ENCODE measurements at regions not wholly inside any gene's neighbourhood (a gene's known extent, or its start where the extent isn't known, plus 50 kb on each side); places are given as distances from the start of the nearest gene placed in this dataset.

- no peak for DNase-seq (ENCODE audit: low read depth, low spot score)
Measured at GRCh38 chr18:41754332-41754731, 200.7 kb upstream of the PIK3C3 start.

GRCh38 chr18:41753826-41754225 lies 201.2 kb upstream of the PIK3C3 start:
- no peak for DNase-seq (ENCODE audit: low read depth, low spot score)

- DNase-seq (ENCODE audit: low read depth, low spot score), result no peak
Measured at GRCh38 chr18:41752826-41753225, 202.2 kb upstream of the PIK3C3 start.

- no peak for DNase-seq (ENCODE audit: low read depth, low spot score)
Measured at GRCh38 chr18:41751652-41752051, 203.4 kb upstream of the PIK3C3 start.

- no peak for DNase-seq (ENCODE audit: low read depth, low spot score)
Measured at GRCh38 chr18:41751161-41751560, 203.9 kb upstream of the PIK3C3 start.

GRCh38 chr18:41747723-41748242 lies 207.3 kb upstream of the PIK3C3 start:
- no peak for DNase-seq (ENCODE audit: low read depth, low spot score)

DNA sequence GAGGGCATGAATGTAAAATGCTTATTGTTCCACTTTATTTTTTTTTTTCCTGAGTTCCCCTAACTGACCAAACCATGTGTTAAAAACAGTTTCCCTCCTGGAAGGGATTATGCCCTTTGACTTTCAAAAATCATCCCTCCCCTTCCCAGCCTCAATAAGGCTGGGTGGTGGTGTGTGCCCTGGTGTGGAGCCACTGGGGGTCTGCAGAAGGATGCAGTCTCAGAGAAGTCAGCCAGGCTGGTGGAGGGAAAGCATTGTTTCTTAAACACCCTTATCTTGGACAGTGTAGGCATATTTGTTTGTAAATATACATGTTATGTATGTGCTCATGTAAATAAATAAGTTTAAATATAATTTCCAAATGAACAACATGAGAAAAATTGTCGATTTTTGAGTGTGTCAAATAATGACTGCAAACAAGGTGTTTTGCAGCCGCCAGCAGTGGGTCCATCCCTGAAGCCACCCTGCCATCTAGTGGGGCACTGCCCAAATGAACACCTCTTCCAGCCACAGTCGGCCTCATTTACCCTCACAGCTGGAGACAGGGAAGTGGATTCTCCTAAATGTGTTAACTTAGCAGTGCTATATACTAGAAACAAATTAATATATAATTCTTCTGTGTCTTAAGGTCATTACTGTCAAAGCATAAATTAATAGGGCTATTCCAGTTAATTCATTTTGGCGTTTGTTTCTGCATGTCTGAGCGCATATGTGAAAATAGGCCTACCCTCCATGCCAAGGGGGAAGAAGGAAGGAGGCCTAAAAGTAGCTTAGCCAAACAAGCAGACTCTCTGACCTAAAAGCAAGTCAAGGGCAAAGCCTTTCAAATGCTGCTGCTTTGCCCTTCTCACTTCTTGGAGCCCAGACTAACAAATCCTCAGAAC lies 209.6 kb upstream of the PIK3C3 start:
- DNase-seq (ENCODE audit: low read depth, low spot score), result peak; percentile 6

GRCh38 chr18:41744421-41745030 lies 210.5 kb upstream of the PIK3C3 start:
- no peak for DNase-seq (ENCODE audit: low read depth, low spot score)

- no peak for DNase-seq (ENCODE audit: low read depth, low spot score)
Measured at GRCh38 chr18:41737218-41737617, 217.8 kb upstream of the PIK3C3 start.

- no peak for DNase-seq (ENCODE audit: low read depth, low spot score)
Measured at GRCh38 chr18:41734917-41735316, 220.1 kb upstream of the PIK3C3 start.

DNA sequence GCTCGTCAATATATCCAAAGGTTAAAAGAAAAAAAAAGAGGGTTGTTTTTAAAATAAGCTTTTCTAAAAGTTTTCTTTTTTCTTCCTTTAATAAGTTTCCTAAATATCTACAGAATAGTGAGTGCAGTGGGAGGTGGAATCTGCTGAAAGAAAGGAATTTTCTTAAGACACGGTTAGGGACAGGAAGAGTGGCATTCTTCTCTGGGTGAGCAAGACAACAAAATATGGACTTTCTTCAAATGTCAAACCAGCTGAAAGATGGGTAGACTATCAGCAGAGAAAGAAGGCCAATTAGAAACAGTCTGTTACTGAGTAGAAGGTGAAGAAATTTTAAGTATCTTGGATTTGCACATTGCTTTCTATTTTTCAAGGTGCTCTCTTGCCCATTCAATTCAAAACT lies 222.7 kb upstream of the PIK3C3 start:
- DNase-seq (ENCODE audit: low read depth, low spot score), result no peak

DNA sequence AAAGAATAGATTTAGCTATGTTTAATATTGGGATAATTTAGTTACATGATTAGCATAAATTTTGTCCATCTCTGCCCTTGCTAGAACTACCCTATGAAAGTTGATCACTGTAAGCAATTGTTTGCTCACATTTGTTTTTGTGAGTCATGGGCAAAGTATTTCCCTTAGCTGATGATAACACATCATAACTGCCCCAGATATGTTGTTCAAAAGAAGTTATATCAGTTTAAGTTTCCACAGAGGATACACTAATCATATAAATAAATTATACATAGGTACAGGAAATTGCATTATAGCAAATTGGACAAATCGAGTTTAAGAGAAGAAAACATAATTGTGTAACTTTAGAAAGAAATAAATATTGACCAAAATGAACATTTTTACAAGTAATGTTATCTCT lies 223.2 kb upstream of the PIK3C3 start:
- no peak for DNase-seq (ENCODE audit: low read depth, low spot score)

GRCh38 chr18:41724195-41724594 lies 230.8 kb upstream of the PIK3C3 start:
- DNase-seq (ENCODE audit: low read depth, low spot score), result no peak

DNA sequence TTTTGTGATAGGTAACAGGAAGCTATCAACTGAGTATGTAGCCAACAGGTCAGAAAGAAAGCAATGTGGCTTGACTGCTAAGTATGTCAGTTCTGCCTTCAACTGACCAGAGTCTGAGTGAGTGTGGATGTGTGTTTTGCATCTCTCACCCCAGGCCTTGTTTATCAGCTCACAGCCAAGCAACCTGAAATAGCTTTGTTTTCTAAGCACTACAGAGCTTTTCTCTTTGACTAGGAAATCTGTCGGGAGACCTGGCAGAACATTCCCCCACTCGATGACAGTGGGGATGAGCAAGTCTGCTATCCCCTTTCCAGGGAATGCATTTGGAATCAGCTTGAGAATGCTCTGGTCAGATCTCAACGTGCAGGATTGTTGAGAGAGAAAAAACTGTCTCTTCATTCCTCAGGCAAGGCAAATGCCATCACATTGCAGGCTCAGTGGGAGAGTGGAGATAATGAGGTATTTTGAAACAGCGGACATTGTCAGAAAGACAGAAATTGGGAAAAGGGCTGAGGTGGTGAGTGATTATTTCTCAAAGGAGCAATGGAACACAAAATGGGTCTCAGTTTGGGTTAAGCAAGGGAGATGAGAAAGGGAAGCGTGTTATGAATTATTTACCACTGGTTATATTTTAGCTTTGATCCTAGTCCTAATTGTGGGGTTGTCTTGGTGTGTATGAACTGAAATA lies 233.8 kb upstream of the PIK3C3 start:
- no peak for DNase-seq (ENCODE audit: low read depth, low spot score)

GRCh38 chr18:41720226-41720625 lies 234.8 kb upstream of the PIK3C3 start:
- DNase-seq (ENCODE audit: low read depth, low spot score), result no peak

DNA sequence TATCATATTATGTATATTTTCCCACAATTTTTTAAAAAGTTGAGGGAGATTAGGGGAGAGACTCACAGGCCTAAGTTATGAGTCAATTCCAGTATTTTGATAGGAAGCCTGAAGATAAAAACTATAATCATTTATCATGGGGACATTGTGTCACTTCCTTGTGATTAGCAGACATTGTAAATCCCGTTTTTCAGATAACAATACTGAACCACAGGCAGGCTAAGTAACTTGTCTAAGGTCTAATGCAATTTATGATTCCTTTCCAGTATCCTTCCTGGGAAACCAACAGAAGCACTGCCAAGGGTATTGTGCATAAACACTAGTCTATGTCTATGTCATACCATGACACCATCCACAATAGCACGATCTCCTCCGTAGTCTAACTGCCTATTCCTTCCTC lies 235.2 kb upstream of the PIK3C3 start:
- DNase-seq (ENCODE audit: low read depth, low spot score), result no peak

DNA sequence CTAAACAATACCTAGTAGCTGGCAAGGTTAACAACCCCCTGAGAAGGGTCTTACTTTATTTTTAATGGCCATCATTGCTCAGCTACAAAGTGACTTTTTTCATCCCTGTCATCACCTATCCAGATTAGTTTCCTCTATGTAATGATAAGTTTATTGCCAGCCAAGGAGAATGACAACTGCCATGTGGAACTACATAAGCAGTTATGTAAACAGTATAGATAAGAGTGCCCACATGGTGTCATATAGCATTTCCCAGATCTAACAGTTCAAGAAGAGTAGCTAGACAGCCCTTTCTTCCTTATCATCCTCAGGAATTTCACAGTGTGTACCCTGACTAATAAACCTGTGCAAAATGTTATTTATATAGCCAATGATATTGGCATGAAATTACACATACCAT lies 240.2 kb upstream of the PIK3C3 start:
- DNase-seq (ENCODE audit: low read depth, low spot score), result no peak

- no peak for DNase-seq (ENCODE audit: low read depth, low spot score)
Measured at GRCh38 chr18:41713969-41714825, 240.8 kb upstream of the PIK3C3 start.

GRCh38 chr18:41706301-41706700 lies 248.7 kb upstream of the PIK3C3 start:
- DNase-seq (ENCODE audit: low read depth, low spot score), result no peak

GRCh38 chr18:41703744-41704530 lies 251.1 kb upstream of the PIK3C3 start:
- no peak for DNase-seq (ENCODE audit: low read depth, low spot score)

DNA sequence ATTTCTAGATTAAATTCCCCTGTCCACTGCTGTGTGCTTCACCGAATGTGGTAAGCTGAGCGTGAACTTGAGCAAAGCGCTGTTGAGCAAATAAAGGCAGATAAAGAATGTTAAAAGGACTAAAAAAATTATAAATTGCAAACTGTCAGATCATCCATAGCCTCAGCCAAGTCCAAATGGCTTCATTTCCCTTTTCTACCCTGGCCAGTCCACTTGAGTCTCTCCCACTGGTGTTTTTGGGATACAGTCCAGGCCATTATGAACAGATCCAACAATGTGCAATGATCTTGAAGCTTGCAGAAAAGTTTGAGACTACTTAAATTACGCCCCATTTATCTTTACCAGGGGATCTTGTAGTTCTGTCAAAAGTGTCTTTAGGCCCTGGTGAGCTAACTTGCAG lies 254.6 kb upstream of the PIK3C3 start:
- DNase-seq (ENCODE audit: low read depth, low spot score), result no peak

All from smooth muscle cell of the brain vasculature (primary cell).